ENCODE measurements at regions not wholly inside any gene's neighbourhood (a gene's known extent, or its start where the extent isn't known, plus 50 kb on each side); places are given as distances from the start of the nearest gene placed in this dataset.
A peak's percentile ranks its signal among the peaks of the same experiment; 100 is the strongest.

GRCh38 chr17:34825884-34826283, 135.4 kb downstream of the CCT6B start:
- no peak for DNase-seq (ENCODE audit: low read depth)

- no peak for DNase-seq (ENCODE audit: low read depth)
These were observed 136.2 kb downstream of the CCT6B start for GRCh38 chr17:34825102-34825501.

- DNase-seq (ENCODE audit: low read depth), result no peak
These were observed 138.2 kb downstream of the CCT6B start for GRCh38 chr17:34823023-34823422.

- DNase-seq (ENCODE audit: low read depth), result no peak
These were observed 139.1 kb downstream of the CCT6B start for GRCh38 chr17:34822007-34822739.

GRCh38 chr17:34820922-34821321, 140.3 kb downstream of the CCT6B start:
- DNase-seq (ENCODE audit: low read depth), result no peak

GRCh38 chr17:34820248-34820801, 140.9 kb downstream of the CCT6B start:
- DNase-seq (ENCODE audit: low read depth), result no peak

- DNase-seq (ENCODE audit: low read depth), result no peak
These were observed 143.8 kb downstream of the CCT6B start for GRCh38 chr17:34817252-34818035.

GRCh38 chr17:34816848-34817247, 144.4 kb downstream of the CCT6B start:
- no peak for DNase-seq (ENCODE audit: low read depth)

GRCh38 chr17:34813290-34813689, 148.0 kb downstream of the CCT6B start:
- no peak for DNase-seq (ENCODE audit: low read depth)

GRCh38 chr17:34811561-34811960, 149.7 kb downstream of the CCT6B start:
- no peak for DNase-seq (ENCODE audit: low read depth)

GRCh38 chr17:34800661-34801060, 160.6 kb downstream of the CCT6B start:
- DNase-seq (ENCODE audit: low read depth), result no peak

GRCh38 chr17:34799751-34800150, 161.5 kb downstream of the CCT6B start:
- DNase-seq (ENCODE audit: low read depth), result no peak

- no peak for DNase-seq (ENCODE audit: low read depth)
These were observed 162.7 kb downstream of the CCT6B start for GRCh38 chr17:34798581-34798980.

GRCh38 chr17:34797720-34798119, 163.5 kb downstream of the CCT6B start:
- peak; percentile 6 for DNase-seq (ENCODE audit: low read depth)

- no peak for DNase-seq (ENCODE audit: low read depth)
These were observed 167.9 kb downstream of the CCT6B start for GRCh38 chr17:34793231-34793908.

- no peak for DNase-seq (ENCODE audit: low read depth)
These were observed 172.6 kb downstream of the CCT6B start for GRCh38 chr17:34788696-34789095.

GRCh38 chr17:34784526-34784925, 176.7 kb downstream of the CCT6B start:
- DNase-seq (ENCODE audit: low read depth), result no peak

GRCh38 chr17:34782271-34782670, 179.0 kb downstream of the CCT6B start:
- DNase-seq (ENCODE audit: low read depth), result no peak

GRCh38 chr17:34781571-34782108, 179.6 kb downstream of the CCT6B start:
- DNase-seq (ENCODE audit: low read depth), result no peak

GRCh38 chr17:34781071-34781470, 180.2 kb downstream of the CCT6B start:
- no peak for DNase-seq (ENCODE audit: low read depth)

- no peak for DNase-seq (ENCODE audit: low read depth)
These were observed 180.8 kb downstream of the CCT6B start for GRCh38 chr17:34780438-34780837.
